Activated naive CD4-positive, alpha-beta T cell treated with anti-CD3 and anti-CD28 coated beads, Interleukin-2, amount 10 ng/mL, durations not matched to agents 7 days and 5 days (primary cell): ENCODE measurements at regions not wholly inside any gene's neighbourhood (a gene's known extent, or its start where the extent isn't known, plus 50 kb on each side); places are given as distances from the start of the nearest gene placed in this dataset.

Source experiments
- CTCF ChIA-PET: fragments of 350-600 bp; sonication (Branson Sonifier 250); formaldehyde crosslinking; loops from one replicate; lab custom pipeline; 2021; ENCODE audit warnings: antibody characterized with exemption; lab: Charles Lee
- DNase-seq: peaks from one replicate; pipeline ENCODE4 v3.0.0-alpha.2; 2020
- H3K27ac Mint-ChIP-seq: one replicate; pipeline ENCODE4 v1.8.0; 2021; ENCODE audit warnings: mild to moderate bottlenecking, moderate library complexity, mixed read lengths
- H3K27me3 Mint-ChIP-seq: one replicate; pipeline ENCODE4 v1.8.0; 2021; ENCODE audit warnings: mild to moderate bottlenecking, mixed read lengths
- H3K36me3 Mint-ChIP-seq: one replicate; pipeline ENCODE4 v1.8.0; 2021; ENCODE audit warnings: mixed read lengths
- H3K4me1 Mint-ChIP-seq: one replicate; pipeline ENCODE4 v1.8.0; 2021; ENCODE audit warnings: mixed read lengths
- H3K4me3 Mint-ChIP-seq: one replicate; pipeline ENCODE4 v1.8.0; 2021; ENCODE audit warnings: mild to moderate bottlenecking, moderate library complexity, mixed read lengths
- H3K9me3 Mint-ChIP-seq: one replicate; pipeline ENCODE4 v1.8.0; 2021; ENCODE audit warnings: mixed read lengths

DNA sequence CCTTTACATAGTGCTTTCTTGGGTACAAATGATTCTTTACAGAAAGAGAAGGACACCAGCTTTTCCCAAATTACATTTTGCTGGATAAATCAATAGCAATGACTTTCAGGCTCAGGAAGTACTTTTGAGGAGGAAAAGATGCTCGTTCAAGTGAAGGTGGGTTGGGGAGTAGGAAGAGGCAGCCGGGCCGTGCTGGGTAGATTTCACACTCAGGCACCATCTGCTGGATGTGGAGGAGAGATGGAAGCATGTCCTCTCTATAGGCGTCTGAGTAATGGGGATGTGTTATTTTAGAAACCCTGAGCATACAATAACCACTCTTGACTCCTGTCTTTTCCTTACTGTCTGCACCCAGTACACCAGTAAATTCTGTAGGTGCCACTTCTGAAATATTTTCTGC, 152.3 kb upstream of the LARGE1 start:
- peaks cover 20% of the 10 kb centered on the region for H3K9me3 Mint-ChIP-seq
- H3K27ac Mint-ChIP-seq: no peak overlapping the region
- H3K4me3 Mint-ChIP-seq: no peak overlapping the region
- no peaks in the 10 kb centered on the region for H3K36me3 Mint-ChIP-seq
- CTCF ChIA-PET: no interaction called here
- DNase-seq: no peak
- H3K4me1 Mint-ChIP-seq: no peaks in the 10 kb centered on the region
- no peaks in the 10 kb centered on the region for H3K27me3 Mint-ChIP-seq

GRCh38 chr22:34080433-34080832, 160.2 kb upstream of the LARGE1 start:
- H3K4me1 Mint-ChIP-seq: no peaks in the 10 kb centered on the region
- no peak for DNase-seq
- no peaks in the 10 kb centered on the region for H3K36me3 Mint-ChIP-seq
- H3K27ac Mint-ChIP-seq: no peak overlapping the region
- CTCF ChIA-PET: no interaction called here
- peaks cover 13% of the 10 kb centered on the region for H3K9me3 Mint-ChIP-seq
- no peak overlapping the region for H3K4me3 Mint-ChIP-seq
- H3K27me3 Mint-ChIP-seq: no peaks in the 10 kb centered on the region

GRCh38 chr22:34096770-34097169, 176.5 kb upstream of the LARGE1 start:
- DNase-seq: no peak
- Mint-ChIP-seq H3K4me3 (no peak overlapping the region), H3K27ac (no peak overlapping the region), H3K9me3 (peaks cover 25% of the 10 kb centered on the region), H3K27me3 (no peaks in the 10 kb centered on the region), H3K36me3 (no peaks in the 10 kb centered on the region), H3K4me1 (no peaks in the 10 kb centered on the region)
- CTCF ChIA-PET: no interaction called here

GRCh38 chr22:34099278-34099677, 179.0 kb upstream of the LARGE1 start:
- Mint-ChIP-seq H3K27me3 (no peaks in the 10 kb centered on the region), H3K9me3 (peaks cover 18% of the 10 kb centered on the region), H3K4me1 (no peaks in the 10 kb centered on the region), H3K27ac (no peak overlapping the region), H3K36me3 (no peaks in the 10 kb centered on the region), H3K4me3 (no peak overlapping the region)
- CTCF ChIA-PET: no interaction called here
- no peak for DNase-seq

GRCh38 chr22:34102633-34103032, 182.4 kb upstream of the LARGE1 start:
- Mint-ChIP-seq H3K36me3 (no peaks in the 10 kb centered on the region), H3K27ac (no peak overlapping the region), H3K4me3 (no peak overlapping the region), H3K4me1 (no peaks in the 10 kb centered on the region), H3K9me3 (peaks cover 14% of the 10 kb centered on the region), H3K27me3 (no peaks in the 10 kb centered on the region)
- CTCF ChIA-PET: no interaction called here
- no peak for DNase-seq

GRCh38 chr22:34105461-34106062, 185.3 kb upstream of the LARGE1 start:
- H3K36me3 Mint-ChIP-seq: no peaks in the 10 kb centered on the region
- H3K27ac Mint-ChIP-seq: no peak overlapping the region
- H3K4me1 Mint-ChIP-seq: no peaks in the 10 kb centered on the region
- DNase-seq: no peak
- peaks cover 10% of the 10 kb centered on the region for H3K9me3 Mint-ChIP-seq
- no peaks in the 10 kb centered on the region for H3K27me3 Mint-ChIP-seq
- H3K4me3 Mint-ChIP-seq: no peak overlapping the region
- CTCF ChIA-PET: interaction anchor here (1.1 kb wide), 1 partner anchor 183 kb away, joined by 4 read pairs; no protein-coding TSS in a partner anchor

DNA sequence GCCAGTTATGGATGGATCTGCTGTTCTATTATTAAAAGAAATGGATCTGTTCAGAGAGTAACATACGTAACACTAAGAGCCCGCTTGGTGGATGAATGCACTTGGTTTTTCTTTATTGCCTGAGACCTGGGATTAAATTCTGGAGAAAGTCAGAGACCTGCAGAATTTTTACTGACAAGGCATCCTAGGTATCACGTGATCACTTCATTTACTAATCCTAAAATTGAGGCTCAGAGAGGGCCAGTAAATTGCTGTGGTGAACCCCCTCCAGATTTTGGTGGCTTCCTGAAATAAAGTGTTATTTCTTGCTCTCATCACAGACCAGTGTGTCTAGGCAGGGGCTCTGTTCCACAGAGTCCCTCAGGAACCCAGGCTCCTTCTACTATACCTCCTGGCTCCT, 187.9 kb upstream of the LARGE1 start:
- Mint-ChIP-seq H3K27me3 (no peaks in the 10 kb centered on the region), H3K9me3 (peaks cover 5% of the 10 kb centered on the region), H3K4me1 (no peaks in the 10 kb centered on the region), H3K36me3 (no peaks in the 10 kb centered on the region), H3K4me3 (no peak overlapping the region), H3K27ac (no peak overlapping the region)
- no peak for DNase-seq
- CTCF ChIA-PET: no interaction called here

- Mint-ChIP-seq H3K36me3 (no peaks in the 10 kb centered on the region), H3K27me3 (no peaks in the 10 kb centered on the region), H3K4me3 (no peak overlapping the region), H3K4me1 (no peaks in the 10 kb centered on the region), H3K9me3 (peaks cover 5% of the 10 kb centered on the region), H3K27ac (no peak overlapping the region)
- DNase-seq: peak; percentile 22
- CTCF ChIA-PET: interaction anchor here (1.0 to 2.7 kb wide), 4 partner anchors 21 to 810 kb away, joined by 3 to 6 read pairs (median 4); no protein-coding TSS in a partner anchor
Measured at GRCh38 chr22:34111210-34111824, 191.0 kb upstream of the LARGE1 start.

DNA sequence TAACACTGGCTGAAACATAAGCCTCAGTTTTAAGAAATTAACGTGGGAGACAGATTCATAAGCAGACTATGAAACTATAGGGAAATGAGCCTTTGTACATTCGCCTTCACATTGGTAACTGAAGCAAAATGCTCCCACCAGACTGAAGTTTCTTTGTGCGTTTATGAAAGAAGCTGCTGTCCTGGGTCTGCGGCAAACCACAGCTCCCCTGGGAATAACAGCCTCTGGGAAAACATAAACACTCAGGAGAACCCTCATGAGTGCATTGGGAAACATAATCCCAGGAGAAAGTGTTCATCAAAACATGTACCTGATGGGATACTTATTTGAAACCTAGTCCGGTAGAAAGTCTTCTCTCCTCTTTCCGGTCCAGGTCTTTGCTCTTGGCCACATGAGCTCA, 193.1 kb upstream of the LARGE1 start:
- no peaks in the 10 kb centered on the region for H3K9me3 Mint-ChIP-seq
- no peak overlapping the region for H3K4me3 Mint-ChIP-seq
- no peaks in the 10 kb centered on the region for H3K36me3 Mint-ChIP-seq
- H3K4me1 Mint-ChIP-seq: no peaks in the 10 kb centered on the region
- no peak overlapping the region for H3K27ac Mint-ChIP-seq
- no peaks in the 10 kb centered on the region for H3K27me3 Mint-ChIP-seq
- DNase-seq: no peak
- CTCF ChIA-PET: no interaction called here

DNA sequence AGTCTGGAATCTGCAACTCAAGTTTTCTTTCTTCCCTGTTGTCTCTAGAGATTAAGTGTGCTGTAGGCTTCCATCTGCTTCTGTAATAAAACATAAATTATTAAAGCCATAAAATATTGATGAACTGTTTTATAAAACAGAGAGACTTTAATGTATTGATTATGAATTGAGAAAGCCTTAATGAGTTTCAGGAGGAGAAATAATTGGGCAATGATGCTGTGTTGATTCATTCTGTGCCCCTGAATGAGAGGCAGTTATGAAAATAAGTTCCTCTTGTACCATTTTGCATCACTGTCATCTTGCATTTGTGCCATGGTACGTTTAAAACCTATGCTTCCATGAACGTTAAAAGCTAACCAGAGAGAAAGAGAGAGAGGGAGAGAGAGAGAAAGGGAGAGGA, 194.1 kb upstream of the LARGE1 start:
- Mint-ChIP-seq H3K27me3 (no peaks in the 10 kb centered on the region), H3K9me3 (no peaks in the 10 kb centered on the region), H3K27ac (no peak overlapping the region), H3K4me3 (no peak overlapping the region), H3K4me1 (no peaks in the 10 kb centered on the region), H3K36me3 (no peaks in the 10 kb centered on the region)
- no peak for DNase-seq
- CTCF ChIA-PET: no interaction called here

DNA sequence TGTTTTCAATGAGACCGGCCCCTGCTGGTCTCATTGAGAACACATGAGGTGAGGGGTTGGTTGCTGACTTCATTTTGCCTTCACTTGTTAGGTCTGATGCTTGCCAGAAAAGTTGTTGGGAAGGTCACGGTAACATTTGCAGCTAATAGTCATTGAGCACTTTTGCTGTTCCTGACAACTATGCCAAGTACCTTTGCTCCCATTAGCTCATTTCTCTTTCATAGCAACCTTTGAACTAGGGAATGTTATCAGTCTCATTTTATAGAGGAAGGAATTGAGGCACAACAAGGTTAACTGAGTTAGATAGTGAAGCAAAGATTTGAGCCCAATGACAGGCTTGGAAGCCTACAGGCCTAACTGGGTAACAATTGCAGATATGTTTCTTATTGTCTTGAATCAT, 195.4 kb upstream of the LARGE1 start:
- H3K27ac Mint-ChIP-seq: no peak overlapping the region
- CTCF ChIA-PET: no interaction called here
- H3K4me3 Mint-ChIP-seq: no peak overlapping the region
- H3K27me3 Mint-ChIP-seq: no peaks in the 10 kb centered on the region
- no peak for DNase-seq
- H3K36me3 Mint-ChIP-seq: no peaks in the 10 kb centered on the region
- no peaks in the 10 kb centered on the region for H3K9me3 Mint-ChIP-seq
- H3K4me1 Mint-ChIP-seq: no peaks in the 10 kb centered on the region

DNA sequence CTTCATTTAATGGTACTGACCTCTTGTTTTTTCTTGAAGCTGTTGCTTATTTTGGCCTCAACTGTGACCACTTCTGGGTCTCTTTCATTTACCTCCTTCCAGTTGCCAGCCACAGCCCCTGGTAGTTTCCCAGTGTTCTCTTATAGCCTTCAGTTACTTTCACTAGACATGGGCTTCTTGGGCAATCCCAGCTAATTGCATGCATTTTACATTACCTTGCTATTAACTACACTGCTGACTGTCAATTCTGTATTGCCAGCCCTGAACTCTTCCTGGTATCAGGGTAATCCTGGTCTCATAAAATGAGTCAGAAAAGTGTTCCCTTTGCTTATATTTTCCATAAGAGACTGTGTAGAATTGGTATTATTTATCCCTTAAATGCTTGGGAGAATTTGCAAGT, 195.8 kb upstream of the LARGE1 start:
- CTCF ChIA-PET: no interaction called here

GRCh38 chr22:34122042-34122441, 201.8 kb upstream of the LARGE1 start:
- no peak for DNase-seq
- Mint-ChIP-seq H3K9me3 (peaks cover 8% of the 10 kb centered on the region), H3K27me3 (no peaks in the 10 kb centered on the region), H3K4me1 (no peaks in the 10 kb centered on the region), H3K27ac (no peak overlapping the region), H3K4me3 (no peak overlapping the region), H3K36me3 (no peaks in the 10 kb centered on the region)
- CTCF ChIA-PET: no interaction called here

More for the DNA sequence above, 195.8 kb upstream of the LARGE1 start:
- no peaks in the 10 kb centered on the region for H3K4me1 Mint-ChIP-seq
- H3K27ac Mint-ChIP-seq: no peak overlapping the region
- DNase-seq: no peak
- no peaks in the 10 kb centered on the region for H3K27me3 Mint-ChIP-seq
- no peak overlapping the region for H3K4me3 Mint-ChIP-seq
- no peaks in the 10 kb centered on the region for H3K36me3 Mint-ChIP-seq
- H3K9me3 Mint-ChIP-seq: no peaks in the 10 kb centered on the region

- Mint-ChIP-seq H3K27ac (no peak overlapping the region), H3K9me3 (peaks cover 15% of the 10 kb centered on the region), H3K4me1 (no peaks in the 10 kb centered on the region), H3K27me3 (no peaks in the 10 kb centered on the region), H3K36me3 (no peaks in the 10 kb centered on the region), H3K4me3 (no peak overlapping the region)
- no peak for DNase-seq
- CTCF ChIA-PET: no interaction called here
Measured at GRCh38 chr22:34129691-34130486, 209.6 kb upstream of the LARGE1 start.

DNA sequence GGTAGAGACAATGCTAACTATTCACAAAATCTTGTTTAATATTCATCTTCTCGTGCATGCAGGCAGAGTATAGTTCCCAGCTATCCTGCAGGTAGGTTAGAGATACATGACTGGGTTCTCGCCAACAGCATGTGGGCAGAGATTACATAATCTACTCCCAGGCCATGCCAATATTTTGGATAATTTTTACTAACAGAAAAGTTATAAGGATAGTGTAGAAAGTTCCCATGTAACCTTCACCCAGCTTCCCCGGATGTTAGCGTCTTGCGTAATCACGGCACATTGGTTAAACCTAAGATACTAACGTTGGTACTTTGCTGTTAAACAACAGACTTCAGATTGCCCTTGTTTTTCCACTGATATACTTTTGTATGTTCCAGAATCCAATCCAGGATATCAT, 215.5 kb upstream of the LARGE1 start:
- no peak overlapping the region for H3K4me3 Mint-ChIP-seq
- H3K36me3 Mint-ChIP-seq: no peaks in the 10 kb centered on the region
- no peaks in the 10 kb centered on the region for H3K4me1 Mint-ChIP-seq
- no peak overlapping the region for H3K27ac Mint-ChIP-seq
- DNase-seq: no peak
- H3K9me3 Mint-ChIP-seq: peaks cover 15% of the 10 kb centered on the region
- CTCF ChIA-PET: no interaction called here
- no peaks in the 10 kb centered on the region for H3K27me3 Mint-ChIP-seq
